OCI-LY1 (cell line): ENCODE measurements at regions not wholly inside any gene's neighbourhood (a gene's known extent, or its start where the extent isn't known, plus 50 kb on each side); places are given as distances from the start of the nearest gene placed in this dataset.

Experiments
- H2AFZ ChIP-seq: fragments of 200-600 bp; sonication (generic), shearing (Covaris generic); 2 replicates; pipeline ENCODE4 v1.6.0; 2014; ENCODE audit warnings: antibody characterized with exemption, mild to moderate bottlenecking, low read length
- H3F3A ChIP-seq: fragments of 200-600 bp; sonication (generic), shearing (Covaris generic); 2 replicates; pipeline ENCODE4 v1.6.0; 2014; ENCODE audit warnings: mild to moderate bottlenecking, antibody characterized with exemption, low read length, moderate library complexity; ENCODE audit not compliant: insufficient read depth
- H3K27ac ChIP-seq: fragments of 200-600 bp; sonication (generic); 2 replicates; pipeline ENCODE4 v1.5.1; 2014; ENCODE audit warnings: low read length, mixed run types, mild to moderate bottlenecking, low read depth; ENCODE audit not compliant: poor library complexity, severe bottlenecking
- H3K27me3 ChIP-seq: fragments of 200-600 bp; sonication (generic); 2 replicates; pipeline ENCODE4 v1.6.0; 2014; ENCODE audit warnings: antibody characterized with exemption, mild to moderate bottlenecking, low read length, moderate library complexity; ENCODE audit not compliant: insufficient read depth
- H3K36me3 ChIP-seq: fragments of 200-600 bp; sonication (generic); 2 replicates; pipeline ENCODE4 v1.6.1; 2014; ENCODE audit warnings: mild to moderate bottlenecking, antibody characterized with exemption, low read length, moderate library complexity, mixed read lengths; ENCODE audit not compliant: insufficient read depth
- H3K4me1 ChIP-seq: fragments of 200-600 bp; sonication (generic); 2 replicates; pipeline ENCODE4 v1.5.1; 2014; ENCODE audit warnings: mild to moderate bottlenecking, low read length, moderate library complexity; ENCODE audit not compliant: insufficient read depth, severe bottlenecking
- H3K4me2 ChIP-seq: fragments of 200-600 bp; sonication (generic), shearing (Covaris generic); 2 replicates; pipeline ENCODE4 v1.6.1; 2014; ENCODE audit warnings: low read length
- H3K4me3 ChIP-seq: fragments of 200-600 bp; sonication (generic); 2 replicates; pipeline ENCODE4 v1.5.1; 2014; ENCODE audit warnings: low read length, low read depth, mild to moderate bottlenecking, mixed read lengths; ENCODE audit not compliant: poor library complexity, severe bottlenecking
- H3K79me2 ChIP-seq: fragments of 200-600 bp; shearing (Covaris generic); 2 replicates; pipeline ENCODE4 v1.6.1; 2016; ENCODE audit warnings: mixed run types, low read length, mixed read lengths; ENCODE audit not compliant: insufficient read depth
- H3K9ac ChIP-seq: fragments of 200-600 bp; sonication (generic), shearing (Covaris generic); 2 replicates; pipeline ENCODE4 v1.6.1; 2014; ENCODE audit warnings: mild to moderate bottlenecking, low read length, mixed read lengths
- H3K9me2 ChIP-seq: fragments of 200-600 bp; sonication (generic), shearing (Covaris generic); 2 replicates; pipeline ENCODE4 v1.6.1; 2014; ENCODE audit warnings: low read depth, mild to moderate bottlenecking, low read length, mixed read lengths
- H3K9me3 ChIP-seq: fragments of 200-600 bp; shearing (Covaris generic); 2 replicates; pipeline ENCODE4 v1.6.1; 2014; ENCODE audit warnings: low read length, mixed read lengths
- H4K20me1 ChIP-seq: fragments of 200-600 bp; sonication (generic), shearing (Covaris generic); 2 replicates; pipeline ENCODE4 v1.6.0; 2016; ENCODE audit warnings: mild to moderate bottlenecking, low read length; ENCODE audit not compliant: insufficient read depth
- EZH2 ChIP-seq: fragments of 200-600 bp; sonication (generic), shearing (Covaris generic); IDR thresholded peaks from 2 replicates; pipeline ENCODE4 v1.8.0; 2017; ENCODE audit warnings: borderline replicate concordance, mixed run types, mild to moderate bottlenecking, antibody characterized with exemption, low read length, moderate library complexity, mixed read lengths
- TF ChIP-seq, protein P1 (sequence below): fragments of 200-600 bp; sonication (generic), shearing (Covaris generic); IDR thresholded peaks from 2 replicates; pipeline ENCODE4 v1.5.1; 2017; ENCODE audit warnings: mild to moderate bottlenecking, antibody characterized with exemption, low read length, moderate library complexity, mixed read lengths

GRCh38 chr22:48301421-48301820, 1526.3 kb downstream of the BRD1 start:
- H3K4me3 ChIP-seq, result no peak overlapping the region
- H3K9me3 ChIP-seq, result no peaks in the 10 kb centered on the region
- H3K27me3 ChIP-seq, result 0 out of 2 replicates have a peak, but pooled peaks cover 8% of the 10 kb centered on the region
- no peak for TF ChIP-seq EZH2
- TF ChIP-seq, protein P1, sequence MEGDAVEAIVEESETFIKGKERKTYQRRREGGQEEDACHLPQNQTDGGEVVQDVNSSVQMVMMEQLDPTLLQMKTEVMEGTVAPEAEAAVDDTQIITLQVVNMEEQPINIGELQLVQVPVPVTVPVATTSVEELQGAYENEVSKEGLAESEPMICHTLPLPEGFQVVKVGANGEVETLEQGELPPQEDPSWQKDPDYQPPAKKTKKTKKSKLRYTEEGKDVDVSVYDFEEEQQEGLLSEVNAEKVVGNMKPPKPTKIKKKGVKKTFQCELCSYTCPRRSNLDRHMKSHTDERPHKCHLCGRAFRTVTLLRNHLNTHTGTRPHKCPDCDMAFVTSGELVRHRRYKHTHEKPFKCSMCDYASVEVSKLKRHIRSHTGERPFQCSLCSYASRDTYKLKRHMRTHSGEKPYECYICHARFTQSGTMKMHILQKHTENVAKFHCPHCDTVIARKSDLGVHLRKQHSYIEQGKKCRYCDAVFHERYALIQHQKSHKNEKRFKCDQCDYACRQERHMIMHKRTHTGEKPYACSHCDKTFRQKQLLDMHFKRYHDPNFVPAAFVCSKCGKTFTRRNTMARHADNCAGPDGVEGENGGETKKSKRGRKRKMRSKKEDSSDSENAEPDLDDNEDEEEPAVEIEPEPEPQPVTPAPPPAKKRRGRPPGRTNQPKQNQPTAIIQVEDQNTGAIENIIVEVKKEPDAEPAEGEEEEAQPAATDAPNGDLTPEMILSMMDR, result no peak
- H3K9me2 ChIP-seq, result no peaks in the 10 kb centered on the region
- no peaks in the 10 kb centered on the region for H4K20me1 ChIP-seq
- H3K4me1 ChIP-seq, result no peaks in the 10 kb centered on the region
- H3K79me2 ChIP-seq, result no peaks in the 10 kb centered on the region
- H3F3A ChIP-seq, result no peaks in the 10 kb centered on the region
- no peak overlapping the region for H3K4me2 ChIP-seq
- H2AFZ ChIP-seq, result no peak overlapping the region
- no peaks in the 10 kb centered on the region for H3K36me3 ChIP-seq
- no peak overlapping the region for H3K9ac ChIP-seq
- H3K27ac ChIP-seq, result no peak overlapping the region

GRCh38 chr22:48300877-48301276, 1526.8 kb downstream of the BRD1 start:
- no peaks in the 10 kb centered on the region for H3K79me2 ChIP-seq
- H3K4me1 ChIP-seq, result no peaks in the 10 kb centered on the region
- no peaks in the 10 kb centered on the region for H3K9me2 ChIP-seq
- H3K27ac ChIP-seq, result no peak overlapping the region
- H3K9ac ChIP-seq, result no peak overlapping the region
- H3K4me2 ChIP-seq, result no peak overlapping the region
- no peak for TF ChIP-seq EZH2
- TF ChIP-seq, protein P1, result no peak
- H2AFZ ChIP-seq, result no peak overlapping the region
- H3K27me3 ChIP-seq, result 0 out of 2 replicates have a peak, but pooled peaks cover 8% of the 10 kb centered on the region
- H3K36me3 ChIP-seq, result no peaks in the 10 kb centered on the region
- H4K20me1 ChIP-seq, result no peaks in the 10 kb centered on the region
- no peaks in the 10 kb centered on the region for H3K9me3 ChIP-seq
- no peak overlapping the region for H3K4me3 ChIP-seq
- no peaks in the 10 kb centered on the region for H3F3A ChIP-seq

GRCh38 chr22:48299801-48300200, 1527.9 kb downstream of the BRD1 start:
- TF ChIP-seq EZH2, result no peak
- TF ChIP-seq, protein P1, result no peak
- H3K4me2 ChIP-seq, result no peak overlapping the region

More at GRCh38 chr22:48299801-48300200, 1527.9 kb downstream of the BRD1 start:
- H4K20me1 ChIP-seq, result no peaks in the 10 kb centered on the region
- no peaks in the 10 kb centered on the region for H3F3A ChIP-seq
- H3K79me2 ChIP-seq, result no peaks in the 10 kb centered on the region
- no peaks in the 10 kb centered on the region for H3K9me3 ChIP-seq
- H2AFZ ChIP-seq, result no peak overlapping the region
- H3K9ac ChIP-seq, result no peak overlapping the region
- H3K9me2 ChIP-seq, result no peaks in the 10 kb centered on the region
- H3K27ac ChIP-seq, result no peak overlapping the region
- H3K36me3 ChIP-seq, result no peaks in the 10 kb centered on the region
- no peak overlapping the region for H3K4me3 ChIP-seq
- no peaks in the 10 kb centered on the region for H3K4me1 ChIP-seq
- 0 out of 2 replicates have a peak, but pooled peaks cover 8% of the 10 kb centered on the region for H3K27me3 ChIP-seq
